ELF-1 (cell line): ENCODE measurements at regions not wholly inside any gene's neighbourhood (a gene's known extent, or its start where the extent isn't known, plus 50 kb on each side); places are given as distances from the start of the nearest gene placed in this dataset.
"Not testable (repeated sequence)": the region's sequence is repeated elsewhere in the genome, so short reads cannot be mapped to it uniquely, and the experiment has no call there.

Experiments
- DNase-seq: peaks from one replicate; pipeline ENCODE4 v3.0.0-alpha.2; 2016; ENCODE audit warnings: low read depth, low spot score

GRCh38 chrX:135632353-135632752 lies 81.1 kb upstream of the CT45A1 start:
- DNase-seq, result no peak

- no peak for DNase-seq
Measured at GRCh38 chrX:135639066-135639780, 74.2 kb upstream of the CT45A1 start.

GRCh38 chrX:135643916-135644315 lies 69.5 kb upstream of the CT45A1 start:
- DNase-seq, result no peak

- no peak for DNase-seq
Measured at GRCh38 chrX:135644624-135645023, 68.8 kb upstream of the CT45A1 start.

DNA sequence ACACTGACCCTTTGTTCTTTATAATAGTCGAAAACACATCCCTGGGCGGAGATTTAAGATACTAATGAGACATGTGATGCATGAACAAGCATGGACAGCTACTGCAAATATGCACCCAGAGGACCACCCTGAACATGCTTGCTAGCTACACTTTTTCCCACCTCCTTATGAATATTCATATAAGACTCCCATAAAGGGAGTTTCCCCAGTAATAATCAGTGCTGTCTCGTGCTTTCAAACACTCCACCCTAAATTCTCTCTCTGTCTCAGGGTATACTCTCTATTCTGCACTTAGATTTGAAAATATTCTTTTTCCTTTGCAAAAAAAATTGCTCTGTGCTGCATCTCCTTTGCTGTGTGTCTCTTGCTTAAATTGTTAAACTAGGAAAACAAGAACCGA lies 64.4 kb upstream of the CT45A1 start:
- DNase-seq, result no peak

DNA sequence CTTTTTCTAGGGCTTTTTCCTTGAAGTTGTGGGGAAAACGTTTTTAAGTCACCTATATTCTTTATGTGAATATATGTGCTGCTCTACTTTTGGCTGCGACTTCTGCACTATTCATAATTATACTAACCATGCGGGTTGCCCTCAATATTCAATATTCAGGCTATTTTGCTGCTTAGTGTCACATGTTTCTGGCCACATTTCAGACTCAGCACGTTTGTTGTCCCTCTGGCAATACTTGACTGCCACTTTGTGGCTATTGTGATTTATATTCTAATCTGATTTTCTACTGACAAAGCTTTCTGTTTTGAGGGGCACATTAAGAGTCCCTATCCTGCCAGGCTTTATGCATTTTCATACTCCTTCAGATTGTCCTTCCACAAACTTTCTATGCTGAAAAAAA lies 63.9 kb upstream of the CT45A1 start:
- DNase-seq, result no peak

DNA sequence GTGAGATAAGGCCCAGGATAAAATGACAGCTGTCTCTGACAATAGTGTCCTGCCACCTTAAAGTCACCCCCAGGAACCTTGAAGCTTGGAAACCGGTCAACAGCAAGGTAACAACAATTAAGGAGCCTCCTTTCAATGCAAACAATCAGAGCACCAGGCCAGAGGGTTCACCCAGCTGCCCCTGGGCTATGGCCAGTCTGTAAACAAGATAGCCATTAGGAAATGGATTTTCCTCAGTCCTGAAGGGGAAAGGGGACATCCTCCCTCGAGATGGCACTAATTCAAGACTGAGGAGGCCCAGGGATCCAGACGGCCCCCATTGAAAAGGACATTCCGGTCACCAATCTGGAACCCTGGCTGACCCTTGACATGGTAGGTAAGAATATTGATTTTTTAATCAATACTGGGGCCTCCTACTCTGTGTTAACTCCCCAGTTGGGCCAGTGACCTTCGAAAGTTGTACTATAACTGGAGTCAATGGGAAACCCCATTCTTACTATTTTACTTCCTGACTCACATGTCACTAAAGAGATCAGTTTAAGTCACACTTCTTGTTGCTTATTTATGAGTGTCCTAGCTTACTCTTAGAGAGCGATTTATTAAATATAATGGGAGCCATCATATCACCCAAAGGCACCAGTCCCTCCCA lies 61.7 kb upstream of the CT45A1 start:
- DNase-seq, result peak; percentile 11

GRCh38 chrX:135652602-135653001 lies 60.8 kb upstream of the CT45A1 start:
- peak; percentile 28 for DNase-seq

- not testable (repeated sequence) for DNase-seq
Measured at GRCh38 chrX:135657952-135658654, 55.3 kb upstream of the CT45A1 start.
